Muscle of back (tissue), 3 donors: ENCODE measurements at regions not wholly inside any gene's neighbourhood (a gene's known extent, or its start where the extent isn't known, plus 50 kb on each side); places are given as distances from the start of the nearest gene placed in this dataset.
A peak's percentile ranks its signal among the peaks of the same experiment; 100 is the strongest.

Experiments
- DNase-seq, 3 donors: peaks; one replicate each; pipeline versions ENCODE4 v3.0.0 to v3.0.0-alpha.2; 2013

GRCh38 chr7:18408868-18409267 is 86.7 kb upstream of the HDAC9 start:
- no peak for DNase-seq

GRCh38 chr7:18413447-18413846 is 82.1 kb upstream of the HDAC9 start:
- no peak for DNase-seq

GRCh38 chr7:18414885-18415284 is 80.7 kb upstream of the HDAC9 start:
- DNase-seq = no peak

GRCh38 chr7:18416988-18417387 is 78.6 kb upstream of the HDAC9 start:
- DNase-seq = no peak

- DNase-seq = no peak
These were observed 76.1 kb upstream of the HDAC9 start for GRCh38 chr7:18419456-18419855.

- no peak for DNase-seq
These were observed 75.4 kb upstream of the HDAC9 start for GRCh38 chr7:18420108-18420507.

- DNase-seq = no peak
These were observed 74.8 kb upstream of the HDAC9 start for GRCh38 chr7:18420748-18421147.

- no peak for DNase-seq
These were observed 74.1 kb upstream of the HDAC9 start for GRCh38 chr7:18421297-18422002.

GRCh38 chr7:18425227-18425626 is 70.3 kb upstream of the HDAC9 start:
- no peak for DNase-seq

- DNase-seq = no peak
These were observed 69.6 kb upstream of the HDAC9 start for GRCh38 chr7:18425838-18426445.

GRCh38 chr7:18426564-18427226 is 68.9 kb upstream of the HDAC9 start:
- no peak for DNase-seq

- DNase-seq = peak in 1 of 3 donors; percentile 58
These were observed 66.0 kb upstream of the HDAC9 start for GRCh38 chr7:18429547-18429946.

- DNase-seq = no peak
These were observed 64.7 kb upstream of the HDAC9 start for GRCh38 chr7:18430810-18431209.

- DNase-seq = no peak
These were observed 61.4 kb upstream of the HDAC9 start for GRCh38 chr7:18434171-18434570.

- peak in 1 of 3 donors; percentile 24 for DNase-seq
These were observed 58.4 kb upstream of the HDAC9 start for GRCh38 chr7:18437101-18437500.

GRCh38 chr7:18440934-18441333 is 54.6 kb upstream of the HDAC9 start:
- no peak for DNase-seq

- DNase-seq = no peak
These were observed 50.7 kb upstream of the HDAC9 start for GRCh38 chr7:18444826-18445225.

GRCh38 chr7:18445483-18445882 is 50.1 kb upstream of the HDAC9 start:
- no peak for DNase-seq
